Neuronal stem cell (in vitro differentiated cells): ENCODE measurements at regions not wholly inside any gene's neighbourhood (a gene's known extent, or its start where the extent isn't known, plus 50 kb on each side); places are given as distances from the start of the nearest gene placed in this dataset.

Source experiments
- DNase-seq: peaks from one replicate; pipeline ENCODE4 v3.0.0-alpha.2; 2013; ENCODE audit warnings: low spot score
- H2AFZ ChIP-seq: one replicate; pipeline ENCODE4 v1.6.1; 2013; ENCODE audit warnings: mild to moderate bottlenecking, low read length, inconsistent platforms
- H2AK5ac ChIP-seq: 2 replicates; pipeline ENCODE4 v1.6.1; 2013; ENCODE audit warnings: low read depth, mild to moderate bottlenecking, inconsistent platforms, low read length, moderate library complexity, mixed read lengths
- H2BK120ac ChIP-seq: 2 replicates; pipeline ENCODE4 v1.6.1; 2013; ENCODE audit warnings: low read depth, mild to moderate bottlenecking, inconsistent platforms, low read length, moderate library complexity, mixed read lengths
- H2BK12ac ChIP-seq: one replicate; pipeline ENCODE4 v1.6.1; 2013; ENCODE audit warnings: low read length, inconsistent platforms
- H2BK15ac ChIP-seq: 2 replicates; pipeline ENCODE4 v1.6.1; 2013; ENCODE audit warnings: mild to moderate bottlenecking, low read length, inconsistent platforms, mixed read lengths
- H2BK5ac ChIP-seq: one replicate; pipeline ENCODE4 v1.6.1; 2013; ENCODE audit warnings: inconsistent platforms, mild to moderate bottlenecking, low read length, moderate library complexity
- H3K14ac ChIP-seq: one replicate; pipeline ENCODE4 v1.6.1; 2013; ENCODE audit warnings: low read length, inconsistent platforms
- H3K18ac ChIP-seq: 2 replicates; pipeline ENCODE4 v1.6.1; 2013; ENCODE audit warnings: low read length, inconsistent platforms
- H3K23ac ChIP-seq: 2 replicates; pipeline ENCODE4 v1.6.1; 2013; ENCODE audit warnings: low read depth, mild to moderate bottlenecking, mixed read lengths, low read length, inconsistent platforms; ENCODE audit not compliant: poor library complexity
- H3K27ac ChIP-seq: replicated peaks from 3 replicates; pipeline ENCODE4 v1.5.1; 2013; ENCODE audit warnings: low read length, inconsistent platforms
- H3K27me3 ChIP-seq, 3 experiments: 2 replicates each; pipeline ENCODE4 v1.6.1; 2013; ENCODE audit warnings: low read length in 3 of 3, mild to moderate bottlenecking in 2 of 3, inconsistent platforms in 1 of 3, low read depth in 1 of 3, mixed read lengths in 1 of 3, moderate library complexity in 1 of 3; ENCODE audit not compliant: control insufficient read depth in 3 of 3, insufficient read depth in 3 of 3
- H3K36me3 ChIP-seq, 2 donors: replicated peaks in 1 of 2; 2 replicates each; pipeline ENCODE4 v1.6.1; 2013; ENCODE audit warnings: low read length in 2 of 2; ENCODE audit not compliant: control insufficient read depth in 2 of 2, insufficient read depth in 2 of 2
- H3K4ac ChIP-seq: 2 replicates; pipeline ENCODE4 v1.6.1; 2013; ENCODE audit warnings: inconsistent platforms, mild to moderate bottlenecking, low read length, moderate library complexity
- H3K4me1 ChIP-seq, 2 donors: 1 replicate in 1 of 2; 2 replicates in 1 of 2; pipeline ENCODE4 v1.6.1; 2013; ENCODE audit warnings: low read length in 2 of 2, low read depth in 1 of 2; ENCODE audit not compliant: control insufficient read depth in 2 of 2, insufficient read depth in 1 of 2
- H3K4me2 ChIP-seq: one replicate; pipeline ENCODE4 v1.6.1; 2013; ENCODE audit warnings: mild to moderate bottlenecking, low read length, inconsistent platforms; ENCODE audit not compliant: insufficient read depth, poor library complexity, severe bottlenecking
- H3K4me3 ChIP-seq, 2 donors: 2 replicates each; pipeline ENCODE4 v1.5.1; 2013; ENCODE audit warnings: low read length in 2 of 2, mild to moderate bottlenecking in 2 of 2, inconsistent platforms in 1 of 2, moderate library complexity in 1 of 2
- H3K79me1 ChIP-seq: one replicate; pipeline ENCODE4 v1.6.1; 2013; ENCODE audit warnings: low read depth, mild to moderate bottlenecking, inconsistent platforms, low read length, moderate library complexity
- H3K9ac ChIP-seq: one replicate; pipeline ENCODE4 v1.6.1; 2013; ENCODE audit warnings: mild to moderate bottlenecking, low read depth, low read length, inconsistent platforms; ENCODE audit not compliant: poor library complexity
- H3K9me3 ChIP-seq, 2 donors: replicated peaks in 1 of 2; 2 replicates each; pipeline versions ENCODE3 to v1.6.1; 2013; ENCODE audit warnings: low read length in 2 of 2, mild to moderate bottlenecking in 2 of 2, inconsistent platforms in 1 of 2, low read depth in 1 of 2, mixed read lengths in 1 of 2, moderate library complexity in 1 of 2; ENCODE audit not compliant: control insufficient read depth in 2 of 2, insufficient read depth in 1 of 2
- H4K8ac ChIP-seq: one replicate; pipeline ENCODE4 v1.6.1; 2013; ENCODE audit warnings: low read depth, mild to moderate bottlenecking, inconsistent platforms, low read length, moderate library complexity
- H4K91ac ChIP-seq: one replicate; pipeline ENCODE4 v1.6.1; 2013; ENCODE audit warnings: low read length, low read depth, mild to moderate bottlenecking, inconsistent platforms; ENCODE audit not compliant: poor library complexity
- WGBS, 2 donors: extraction: QIAGEN DNeasy Blood & Tissue Kit; methylation state at CpG; one replicate each; pipeline ENCODE4 v1.1.7; 2013; ENCODE audit warnings: missing lambda C conversion rate in 2 of 2, mixed read lengths in 1 of 2; ENCODE audit not compliant: insufficient read length in 2 of 2, insufficient replicate concordance in 1 of 2; ENCODE audit errors: extremely low coverage in 2 of 2; 5-methylcytosine and 5-hydroxymethylcytosine counted together

GRCh38 chr6:103273048-103273447 lies 1586.7 kb downstream of the HACE1 start:
- Histone ChIP-seq H3K18ac (no peak overlapping the region), H2BK5ac (no peak overlapping the region), H3K4me1 (no peaks in the 10 kb centered on the region), H3K79me1 (no peaks in the 10 kb centered on the region), H2AK5ac (no peak overlapping the region), H3K9me3 (no peaks in the 10 kb centered on the region), H3K27me3 (no peaks in the 10 kb centered on the region), H3K23ac (no peak overlapping the region), H3K9ac (no peak overlapping the region), H2BK12ac (no peak overlapping the region), H4K8ac (no peak overlapping the region), H3K14ac (no peak overlapping the region), H3K36me3 (no peaks in the 10 kb centered on the region), H3K27ac (no peak overlapping the region), H2AFZ (no peak overlapping the region), H2BK15ac (no peak overlapping the region), H2BK120ac (no peak overlapping the region), H3K4me3 (no peak overlapping the region), H4K91ac (no peak overlapping the region), H3K4me2 (no peak overlapping the region), H3K4ac (no peak overlapping the region)
- no CpG with 5 or more reads among the region's 1 CpG for WGBS, 2 donors
- peak; percentile 3 for DNase-seq

- no peak overlapping the region for H3K4ac ChIP-seq
- no peak for DNase-seq
- H3K27ac ChIP-seq = no peak overlapping the region
- H3K9me3 ChIP-seq = no peaks in the 10 kb centered on the region
- no peak overlapping the region for H4K8ac ChIP-seq
- no peak overlapping the region for H4K91ac ChIP-seq
- no peaks in the 10 kb centered on the region for H3K36me3 ChIP-seq
- H3K4me1 ChIP-seq = no peaks in the 10 kb centered on the region
- H2BK120ac ChIP-seq = no peak overlapping the region
- no peak overlapping the region for H2AK5ac ChIP-seq
- no peak overlapping the region for H2BK12ac ChIP-seq
- H3K9ac ChIP-seq = no peak overlapping the region
- no peaks in the 10 kb centered on the region for H3K79me1 ChIP-seq
- no peak overlapping the region for H2AFZ ChIP-seq
- no peak overlapping the region for H3K4me2 ChIP-seq
- H2BK15ac ChIP-seq = no peak overlapping the region
- H3K23ac ChIP-seq = no peak overlapping the region
- no peak overlapping the region for H3K18ac ChIP-seq
- H2BK5ac ChIP-seq = no peak overlapping the region
- no CpG with 5 or more reads among the region's 2 CpGs for WGBS, 2 donors
- H3K14ac ChIP-seq = no peak overlapping the region
- no peak overlapping the region for H3K4me3 ChIP-seq
- H3K27me3 ChIP-seq = no peaks in the 10 kb centered on the region
Measured at GRCh38 chr6:103269581-103269980, 1590.1 kb downstream of the HACE1 start.

GRCh38 chr6:103268335-103268734 lies 1591.4 kb downstream of the HACE1 start:
- no peak overlapping the region for H2BK5ac ChIP-seq
- no peaks in the 10 kb centered on the region for H3K27me3 ChIP-seq
- no peak overlapping the region for H4K8ac ChIP-seq
- H2BK120ac ChIP-seq = no peak overlapping the region
- no peak overlapping the region for H2BK15ac ChIP-seq
- H2AFZ ChIP-seq = no peak overlapping the region
- H3K36me3 ChIP-seq = no peaks in the 10 kb centered on the region
- no peak overlapping the region for H4K91ac ChIP-seq
- no peaks in the 10 kb centered on the region for H3K9me3 ChIP-seq
- H3K4ac ChIP-seq = no peak overlapping the region
- no peak overlapping the region for H2BK12ac ChIP-seq
- no peak overlapping the region for H3K4me3 ChIP-seq
- no peak overlapping the region for H3K27ac ChIP-seq
- H3K4me1 ChIP-seq = no peaks in the 10 kb centered on the region
- no peak overlapping the region for H3K23ac ChIP-seq
- WGBS, 2 donors = no CpG with 5 or more reads among the region's 2 CpGs
- no peak overlapping the region for H3K4me2 ChIP-seq
- no peak for DNase-seq
- no peak overlapping the region for H3K9ac ChIP-seq
- no peaks in the 10 kb centered on the region for H3K79me1 ChIP-seq
- H3K14ac ChIP-seq = no peak overlapping the region
- H2AK5ac ChIP-seq = no peak overlapping the region
- H3K18ac ChIP-seq = no peak overlapping the region

- H2BK120ac ChIP-seq = no peak overlapping the region
- no peak overlapping the region for H2AFZ ChIP-seq
- H3K79me1 ChIP-seq = no peaks in the 10 kb centered on the region
- H4K8ac ChIP-seq = no peak overlapping the region
- no peak overlapping the region for H2BK15ac ChIP-seq
- no peak overlapping the region for H3K4me3 ChIP-seq
- H3K18ac ChIP-seq = no peak overlapping the region
- no peak overlapping the region for H4K91ac ChIP-seq
- H3K4ac ChIP-seq = no peak overlapping the region
- H2AK5ac ChIP-seq = no peak overlapping the region
- H3K4me2 ChIP-seq = no peak overlapping the region
- DNase-seq = no peak
- no peak overlapping the region for H3K27ac ChIP-seq
- no peak overlapping the region for H3K23ac ChIP-seq
- no peak overlapping the region for H2BK5ac ChIP-seq
- no peaks in the 10 kb centered on the region for H3K36me3 ChIP-seq
- no peaks in the 10 kb centered on the region for H3K27me3 ChIP-seq
- WGBS, 2 donors = no CpG with 5 or more reads among the region's 9 CpGs
- H3K14ac ChIP-seq = no peak overlapping the region
- H3K9ac ChIP-seq = no peak overlapping the region
- no peaks in the 10 kb centered on the region for H3K4me1 ChIP-seq
- no peaks in the 10 kb centered on the region for H3K9me3 ChIP-seq
- H2BK12ac ChIP-seq = no peak overlapping the region
Measured at GRCh38 chr6:103264020-103264419, 1595.7 kb downstream of the HACE1 start.
